ENCODE measurements at regions not wholly inside any gene's neighbourhood (a gene's known extent, or its start where the extent isn't known, plus 50 kb on each side); places are given as distances from the start of the nearest gene placed in this dataset.
"Not testable (repeated sequence)": the region's sequence is repeated elsewhere in the genome, so short reads cannot be mapped to it uniquely, and the experiment has no call there.

DNA sequence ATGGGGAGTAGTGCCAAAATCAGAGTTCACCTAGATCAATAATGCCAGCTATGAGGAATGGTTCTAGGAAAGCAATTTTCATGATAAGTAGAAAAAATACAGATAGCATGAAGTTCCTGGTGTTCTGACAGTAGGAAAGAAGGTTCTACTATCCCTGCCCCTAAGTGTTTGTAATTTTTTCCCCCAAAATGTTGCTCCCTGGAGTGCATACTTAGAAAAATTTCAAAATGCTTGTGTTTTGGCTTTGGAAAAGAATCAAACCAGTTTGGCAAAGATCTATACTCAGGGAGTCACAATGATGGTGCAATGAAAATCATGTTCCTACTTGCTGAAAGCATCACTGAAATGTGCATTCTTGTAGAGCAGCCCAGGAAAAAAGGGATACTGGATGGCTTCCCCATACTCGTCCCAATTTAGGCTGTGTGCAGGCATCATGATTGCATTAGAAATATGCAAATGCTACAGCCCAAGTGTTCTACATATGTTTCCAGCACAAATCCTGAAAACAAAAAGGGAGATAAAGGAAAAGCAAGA lies 74.7 kb downstream of the LPAR4 start:
- POLR2A ChIA-PET = no interaction called here
- DNase-seq = no peak
- Mint-ChIP-seq H3K27ac (no peak overlapping the region), H3K9me3 (no peaks in the 10 kb centered on the region), H3K4me1 (ENCODE audit: low read depth) (no peaks in the 10 kb centered on the region), H3K4me3 (no peak overlapping the region), H3K27me3 (no peaks in the 10 kb centered on the region), H3K36me3 (no peaks in the 10 kb centered on the region)
- intact Hi-C loops (cut with micrococcal nuclease) = no loop called here
- CTCF ChIA-PET = no interaction called here

DNA sequence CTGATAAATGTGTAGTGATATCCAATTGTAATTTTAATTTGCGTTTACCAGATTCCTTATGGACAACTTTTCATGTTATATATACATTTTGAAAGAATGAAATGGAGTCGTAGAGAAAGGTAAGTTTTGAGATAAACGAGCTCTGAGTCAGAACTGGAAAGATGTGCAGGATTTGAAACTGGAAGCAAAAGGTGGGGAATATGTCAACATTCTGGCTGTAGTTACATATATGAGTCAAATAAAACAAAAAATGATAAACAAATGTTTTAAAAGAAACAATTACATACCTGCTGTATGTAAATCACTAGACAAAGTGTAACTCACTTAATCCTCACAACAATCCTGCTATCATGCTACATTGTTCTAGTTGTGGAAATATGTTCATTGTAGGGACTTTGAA lies 84.0 kb downstream of the LPAR4 start:
- Mint-ChIP-seq H3K4me1 (ENCODE audit: low read depth) (no peaks in the 10 kb centered on the region), H3K4me3 (no peak overlapping the region), H3K27ac (peak overlapping the region; percentile 23), H3K27me3 (no peaks in the 10 kb centered on the region), H3K36me3 (no peaks in the 10 kb centered on the region), H3K9me3 (no peaks in the 10 kb centered on the region)
- ChIA-PET CTCF (no interaction called here), POLR2A (no interaction called here)
- intact Hi-C loops (cut with micrococcal nuclease) = no loop called here
- no peak for DNase-seq

DNA sequence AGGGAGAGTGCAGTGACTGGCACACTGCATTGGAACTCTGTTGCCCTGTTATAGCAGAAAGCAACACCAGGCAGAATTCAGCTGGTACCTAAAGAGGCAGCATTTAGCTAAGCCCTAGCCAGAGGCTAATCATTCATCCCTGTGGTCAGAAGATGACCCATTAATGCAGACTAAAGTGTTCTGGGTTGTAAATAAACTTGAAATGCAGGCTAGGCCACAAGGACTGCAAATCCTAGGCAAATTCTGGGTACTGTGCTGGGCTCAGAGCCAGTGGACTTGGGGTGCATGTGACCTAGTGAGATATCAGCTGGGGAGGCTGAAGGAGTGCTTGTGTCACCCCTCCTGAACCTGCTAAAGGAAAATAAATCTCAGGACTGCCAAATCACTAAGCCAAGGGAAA lies 91.2 kb downstream of the LPAR4 start:
- Mint-ChIP-seq H3K36me3 (no peaks in the 10 kb centered on the region), H3K9me3 (no peaks in the 10 kb centered on the region), H3K4me3 (no peak overlapping the region), H3K4me1 (ENCODE audit: low read depth) (no peaks in the 10 kb centered on the region), H3K27me3 (no peaks in the 10 kb centered on the region), H3K27ac (no peak overlapping the region)
- ChIA-PET CTCF (no interaction called here), POLR2A (no interaction called here)
- intact Hi-C loops (cut with micrococcal nuclease) = no loop called here
- no peak for DNase-seq

DNA sequence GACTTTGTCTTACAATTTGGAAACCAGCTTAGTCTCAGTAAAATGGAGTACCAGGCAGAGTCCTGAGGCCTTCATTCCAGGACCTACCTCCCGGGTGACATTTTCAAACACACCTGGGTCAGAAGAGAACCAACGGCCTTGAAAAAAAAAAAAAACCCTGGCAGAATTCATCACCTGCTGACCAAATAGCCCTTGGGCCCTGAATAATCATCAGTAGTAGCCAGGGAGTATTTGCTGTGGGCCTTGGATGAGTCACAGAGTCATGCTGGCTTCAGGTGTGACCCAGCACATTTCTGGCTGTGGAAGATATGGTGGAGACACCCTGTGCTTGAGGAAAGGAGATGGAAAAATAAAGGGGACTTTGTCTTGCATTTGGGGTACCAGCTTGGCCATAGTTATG lies 92.2 kb downstream of the LPAR4 start:
- no peak for DNase-seq
- intact Hi-C loops (cut with micrococcal nuclease) = no loop called here
- Mint-ChIP-seq H3K4me3 (no peak overlapping the region), H3K9me3 (no peaks in the 10 kb centered on the region), H3K4me1 (ENCODE audit: low read depth) (no peaks in the 10 kb centered on the region), H3K27me3 (no peaks in the 10 kb centered on the region), H3K36me3 (no peaks in the 10 kb centered on the region), H3K27ac (no peak overlapping the region)
- POLR2A ChIA-PET = no interaction called here
- CTCF ChIA-PET = no interaction called here

DNA sequence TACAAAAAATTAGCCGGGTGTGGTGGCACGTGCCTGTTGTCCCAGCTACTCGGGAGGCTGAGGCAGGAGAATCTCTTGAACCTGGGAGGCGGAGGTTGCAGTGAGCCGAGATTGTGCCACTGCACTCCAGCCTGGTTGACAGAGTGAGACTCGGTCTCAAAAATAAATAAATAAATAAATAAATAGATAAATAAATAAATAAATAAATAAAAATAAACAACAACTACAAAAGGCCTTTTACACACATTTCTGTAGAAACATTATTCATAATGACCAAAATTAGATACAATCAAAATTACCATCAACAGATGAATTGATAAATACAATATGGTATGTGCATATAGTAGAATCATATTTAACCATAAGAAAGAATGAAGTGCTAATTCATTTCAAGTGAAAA lies 96.7 kb downstream of the LPAR4 start:
- POLR2A ChIA-PET; H3K9me3 Mint-ChIP-seq; H3K27ac Mint-ChIP-seq; H3K4me3 Mint-ChIP-seq; DNase-seq; H3K4me1 Mint-ChIP-seq (ENCODE audit: low read depth); CTCF ChIA-PET; intact Hi-C loops (cut with micrococcal nuclease); H3K36me3 Mint-ChIP-seq; H3K27me3 Mint-ChIP-seq: not testable (repeated sequence)

DNA sequence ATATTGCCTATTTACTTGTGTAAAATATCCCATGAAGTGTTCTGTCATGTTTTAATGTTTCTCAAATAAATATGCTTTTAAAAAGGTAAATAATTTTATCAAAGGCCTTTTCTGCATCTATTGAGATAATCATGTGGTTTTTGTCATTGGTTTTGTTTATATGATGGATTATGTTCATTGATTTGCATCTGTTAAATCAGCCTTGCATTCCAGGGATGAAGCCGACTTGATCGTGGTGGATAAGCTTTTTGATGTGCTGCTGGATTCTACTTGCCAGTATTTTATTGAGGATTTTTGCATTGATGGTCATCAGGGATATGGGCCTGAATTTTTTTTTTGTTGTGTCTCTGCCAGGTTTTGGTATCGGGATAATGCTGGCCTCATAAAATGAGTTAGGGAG lies 63.9 kb upstream of the P2RY10 start:
- H3K27me3 Mint-ChIP-seq; H3K36me3 Mint-ChIP-seq; H3K27ac Mint-ChIP-seq; DNase-seq; POLR2A ChIA-PET; H3K4me1 Mint-ChIP-seq (ENCODE audit: low read depth); CTCF ChIA-PET; H3K4me3 Mint-ChIP-seq: not testable (repeated sequence)
- H3K9me3 Mint-ChIP-seq = peaks cover 24% of the 10 kb centered on the region
- intact Hi-C loops (cut with micrococcal nuclease) = loop anchor here (10.0 kb wide), 1 partner anchor 276 kb away; no protein-coding TSS in a partner anchor

DNA sequence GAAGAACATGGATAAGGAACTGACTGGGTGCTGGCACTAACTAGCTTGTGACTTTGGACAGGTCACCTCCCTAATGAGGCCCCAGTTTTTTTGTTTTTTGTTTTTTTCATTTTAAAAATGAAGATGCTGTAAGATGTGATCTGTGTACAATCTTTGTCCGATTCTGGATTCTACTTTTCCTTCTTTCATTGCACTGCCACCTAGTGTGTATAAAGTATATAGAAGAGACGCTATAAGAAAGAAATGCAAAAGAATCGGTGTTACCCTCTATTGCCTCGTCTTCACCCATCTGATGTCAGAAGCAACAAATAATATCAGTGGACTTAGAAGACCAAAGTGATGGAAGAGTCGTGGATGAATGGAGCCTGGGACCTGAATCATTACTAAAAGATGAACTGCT lies 58.6 kb upstream of the P2RY10 start:
- H3K4me3 Mint-ChIP-seq = no peak overlapping the region
- no peak for DNase-seq
- CTCF ChIA-PET = interaction anchor here (0.6 to 1.3 kb wide), 9 partner anchors 37 to 526 kb away, joined by 3 to 7 read pairs (median 3); no protein-coding TSS in a partner anchor
- intact Hi-C loops (cut with micrococcal nuclease) = loop anchor here (5.0 to 10.0 kb wide), 2 partner anchors 282 to 329 kb away; no protein-coding TSS in a partner anchor
- no peaks in the 10 kb centered on the region for H3K36me3 Mint-ChIP-seq
- peaks cover 5% of the 10 kb centered on the region for H3K4me1 Mint-ChIP-seq (ENCODE audit: low read depth)
- H3K27me3 Mint-ChIP-seq = no peaks in the 10 kb centered on the region
- H3K9me3 Mint-ChIP-seq = no peaks in the 10 kb centered on the region
- POLR2A ChIA-PET = interaction anchor here (0.7 kb wide), 1 partner anchor 756 kb away, joined by 3 read pairs; no protein-coding TSS in a partner anchor
- H3K27ac Mint-ChIP-seq = no peak overlapping the region
